GM23248 (cell line): ENCODE measurements at regions not wholly inside any gene's neighbourhood (a gene's known extent, or its start where the extent isn't known, plus 50 kb on each side); places are given as distances from the start of the nearest gene placed in this dataset.

ENCODE experiments used
- EZH2 ChIP-seq: fragments of 200-600 bp; sonication (generic); IDR thresholded peaks from 2 replicates; pipeline ENCODE4 v1.6.1; 2018; ENCODE audit warnings: antibody characterized with exemption, mild to moderate bottlenecking; ENCODE audit not compliant: insufficient read depth, poor library complexity, severe bottlenecking
- EZH2phosphoT487 ChIP-seq: fragments of 200-600 bp; sonication (generic); IDR thresholded peaks from 2 replicates; pipeline ENCODE4 v1.6.1; 2018; ENCODE audit warnings: antibody characterized with exemption, moderate library complexity, mild to moderate bottlenecking, low read depth; ENCODE audit not compliant: insufficient read depth

DNA sequence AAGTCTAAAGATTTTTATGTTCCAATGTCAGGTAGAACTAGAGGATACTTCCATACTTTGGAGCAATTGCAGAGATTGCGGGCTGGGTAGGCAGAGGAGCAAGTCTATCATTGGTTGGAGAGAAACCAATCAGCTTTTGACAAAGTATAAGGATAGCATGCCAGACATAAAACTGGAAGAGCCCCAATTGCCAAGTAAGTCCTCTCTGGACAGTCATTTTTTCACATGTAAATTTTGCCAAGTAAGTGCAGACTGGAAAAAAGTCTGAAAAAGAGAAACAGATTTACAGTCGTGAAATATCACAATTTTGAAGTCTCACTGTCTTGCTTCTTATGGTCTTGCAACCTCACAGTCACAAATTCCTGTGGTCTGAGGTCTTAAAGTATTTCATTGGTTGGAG lies 131.4 kb upstream of the C21orf91 start:
- TF ChIP-seq EZH2phosphoT487 (no peak), EZH2 (no peak)
